ENCODE measurements at regions not wholly inside any gene's neighbourhood (a gene's known extent, or its start where the extent isn't known, plus 50 kb on each side); places are given as distances from the start of the nearest gene placed in this dataset.

DNA sequence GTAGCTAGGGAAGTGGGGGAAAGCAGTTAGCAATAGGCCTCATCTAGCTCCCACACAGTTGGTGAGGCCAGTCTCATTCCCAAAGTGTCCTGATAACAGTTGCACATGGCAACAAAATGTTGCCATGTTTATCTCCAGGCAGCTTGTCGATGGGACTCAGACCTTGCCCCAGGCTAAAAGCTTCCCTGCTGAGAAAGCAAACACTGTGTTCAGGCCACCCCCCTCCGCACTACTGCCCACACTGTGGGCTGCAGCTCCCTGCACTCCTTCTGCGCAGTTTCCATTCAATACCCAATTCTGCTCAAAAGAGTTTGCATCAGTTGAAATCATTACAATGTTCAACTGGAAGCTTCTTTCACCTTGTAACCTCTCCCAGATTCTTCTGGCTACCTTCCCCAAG lies 287.8 kb upstream of the GK2 start:
- TF ChIP-seq, protein P1, sequence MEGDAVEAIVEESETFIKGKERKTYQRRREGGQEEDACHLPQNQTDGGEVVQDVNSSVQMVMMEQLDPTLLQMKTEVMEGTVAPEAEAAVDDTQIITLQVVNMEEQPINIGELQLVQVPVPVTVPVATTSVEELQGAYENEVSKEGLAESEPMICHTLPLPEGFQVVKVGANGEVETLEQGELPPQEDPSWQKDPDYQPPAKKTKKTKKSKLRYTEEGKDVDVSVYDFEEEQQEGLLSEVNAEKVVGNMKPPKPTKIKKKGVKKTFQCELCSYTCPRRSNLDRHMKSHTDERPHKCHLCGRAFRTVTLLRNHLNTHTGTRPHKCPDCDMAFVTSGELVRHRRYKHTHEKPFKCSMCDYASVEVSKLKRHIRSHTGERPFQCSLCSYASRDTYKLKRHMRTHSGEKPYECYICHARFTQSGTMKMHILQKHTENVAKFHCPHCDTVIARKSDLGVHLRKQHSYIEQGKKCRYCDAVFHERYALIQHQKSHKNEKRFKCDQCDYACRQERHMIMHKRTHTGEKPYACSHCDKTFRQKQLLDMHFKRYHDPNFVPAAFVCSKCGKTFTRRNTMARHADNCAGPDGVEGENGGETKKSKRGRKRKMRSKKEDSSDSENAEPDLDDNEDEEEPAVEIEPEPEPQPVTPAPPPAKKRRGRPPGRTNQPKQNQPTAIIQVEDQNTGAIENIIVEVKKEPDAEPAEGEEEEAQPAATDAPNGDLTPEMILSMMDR (IDR thresholded peaks at IDR 0.05) = no peak
- TF ChIP-seq POLR2A (IDR thresholded peaks at IDR 0.05) = no peak

Measured in thyroid gland (tissue), 4 donors.